ENCODE measurements at regions not wholly inside any gene's neighbourhood (a gene's known extent, or its start where the extent isn't known, plus 50 kb on each side); places are given as distances from the start of the nearest gene placed in this dataset.

GRCh38 chr11:41872870-41873269, 413.4 kb upstream of the LRRC4C start:
- ATAC-seq (no peak), DNase-seq (no peak)
- Histone ChIP-seq H3K36me3 (no peaks in the 10 kb centered on the region), H3K27ac (no peak overlapping the region), H3K27me3 (no peaks in the 10 kb centered on the region), H3K4me3 (no peak overlapping the region), H3K9me3 (no peaks in the 10 kb centered on the region), H3K4me1 (no peaks in the 10 kb centered on the region)
- in situ Hi-C loops (cut with MboI; ENCODE audit: low sequenced_read_pairs in 4 of 4): no loop called here
- intact Hi-C loops (cut with DNase I; ENCODE audit: low total_unique reads): no loop called here
- TF ChIP-seq POLR2A (IDR thresholded peaks at IDR 0.05) (no peak), CTCF (IDR thresholded peaks at IDR 0.05 in 4 of 5, conservative IDR thresholded peaks at IDR 0.05 in 1 of 5) (no peak)

- Histone ChIP-seq H3K27me3 (no peaks in the 10 kb centered on the region), H3K9me3 (no peaks in the 10 kb centered on the region), H3K4me3 (no peak overlapping the region), H3K27ac (no peak overlapping the region), H3K36me3 (no peaks in the 10 kb centered on the region), H3K4me1 (no peaks in the 10 kb centered on the region)
- intact Hi-C loops (cut with DNase I; ENCODE audit: low total_unique reads): no loop called here
- DNase-seq: no peak
- no peak for ATAC-seq
- TF ChIP-seq CTCF (IDR thresholded peaks at IDR 0.05 in 4 of 5, conservative IDR thresholded peaks at IDR 0.05 in 1 of 5): no peak
- no peak for TF ChIP-seq POLR2A (IDR thresholded peaks at IDR 0.05)
- in situ Hi-C loops (cut with MboI; ENCODE audit: low sequenced_read_pairs in 4 of 4): no loop called here
Measured at GRCh38 chr11:41878095-41878494, 418.6 kb upstream of the LRRC4C start.

- in situ Hi-C loops (cut with MboI; ENCODE audit: low sequenced_read_pairs in 4 of 4) (no loop called here), intact Hi-C loops (cut with DNase I; ENCODE audit: low total_unique reads) (no loop called here)
- Histone ChIP-seq H3K4me1 (no peaks in the 10 kb centered on the region), H3K36me3 (no peaks in the 10 kb centered on the region), H3K27me3 (no peaks in the 10 kb centered on the region), H3K4me3 (no peak overlapping the region), H3K9me3 (no peaks in the 10 kb centered on the region), H3K27ac (no peak overlapping the region)
- no peak for DNase-seq
- ATAC-seq: no peak
- TF ChIP-seq POLR2A (IDR thresholded peaks at IDR 0.05) (no peak), CTCF (IDR thresholded peaks at IDR 0.05 in 4 of 5, conservative IDR thresholded peaks at IDR 0.05 in 1 of 5) (no peak)
Measured at GRCh38 chr11:41879214-41879613, 419.8 kb upstream of the LRRC4C start.

GRCh38 chr11:41895081-41895480, 435.6 kb upstream of the LRRC4C start:
- intact Hi-C loops (cut with DNase I; ENCODE audit: low total_unique reads): no loop called here
- TF ChIP-seq POLR2A (IDR thresholded peaks at IDR 0.05) (no peak), CTCF (IDR thresholded peaks at IDR 0.05 in 4 of 5, conservative IDR thresholded peaks at IDR 0.05 in 1 of 5) (no peak)
- in situ Hi-C loops (cut with MboI; ENCODE audit: low sequenced_read_pairs in 4 of 4): no loop called here
- ATAC-seq: no peak
- Histone ChIP-seq H3K4me1 (no peaks in the 10 kb centered on the region), H3K27me3 (no peaks in the 10 kb centered on the region), H3K4me3 (no peak overlapping the region), H3K27ac (no peak overlapping the region), H3K9me3 (no peaks in the 10 kb centered on the region), H3K36me3 (no peaks in the 10 kb centered on the region)
- DNase-seq: no peak

GRCh38 chr11:41897991-41898390, 438.5 kb upstream of the LRRC4C start:
- intact Hi-C loops (cut with DNase I; ENCODE audit: low total_unique reads) (no loop called here), in situ Hi-C loops (cut with MboI; ENCODE audit: low sequenced_read_pairs in 4 of 4) (no loop called here)
- no peak overlapping the region for H3K27ac ChIP-seq
- DNase-seq (no peak), ATAC-seq (no peak)
- no peak overlapping the region for H3K4me3 ChIP-seq
- no peaks in the 10 kb centered on the region for H3K27me3 ChIP-seq
- H3K9me3 ChIP-seq: no peaks in the 10 kb centered on the region
- no peak for TF ChIP-seq POLR2A (IDR thresholded peaks at IDR 0.05)
- no peak for TF ChIP-seq CTCF (IDR thresholded peaks at IDR 0.05 in 4 of 5, conservative IDR thresholded peaks at IDR 0.05 in 1 of 5)
- no peaks in the 10 kb centered on the region for H3K36me3 ChIP-seq
- H3K4me1 ChIP-seq: no peaks in the 10 kb centered on the region
